H9 (cell line): ENCODE measurements at regions not wholly inside any gene's neighbourhood (a gene's known extent, or its start where the extent isn't known, plus 50 kb on each side); places are given as distances from the start of the nearest gene placed in this dataset.

Experiments used
- DNase-seq: peaks from one replicate; pipeline ENCODE4 v3.0.0-alpha.2; 2017
- H2AFZ ChIP-seq: one replicate; pipeline ENCODE4 v1.6.1; 2013; ENCODE audit warnings: mild to moderate bottlenecking, low read length, control low read depth, moderate library complexity
- H2AK5ac ChIP-seq: 2 replicates; pipeline ENCODE4 v1.6.1; 2013; ENCODE audit warnings: low read length, control low read depth, mixed read lengths; ENCODE audit not compliant: insufficient read length
- H2BK120ac ChIP-seq: one replicate; pipeline ENCODE4 v1.6.1; 2013; ENCODE audit warnings: low read depth, mild to moderate bottlenecking, low read length, control low read depth, inconsistent platforms; ENCODE audit not compliant: poor library complexity, severe bottlenecking
- H2BK12ac ChIP-seq: 2 replicates; pipeline ENCODE4 v1.6.1; 2013; ENCODE audit warnings: low read length, control low read depth, mixed read lengths, low read depth; ENCODE audit not compliant: insufficient read length
- H2BK15ac ChIP-seq: 2 replicates; pipeline ENCODE4 v1.6.1; 2013; ENCODE audit warnings: low read depth, low read length, control low read depth
- H2BK20ac ChIP-seq: one replicate; pipeline ENCODE4 v1.6.1; 2013; ENCODE audit warnings: low read depth, mild to moderate bottlenecking, low read length, control low read depth, inconsistent platforms; ENCODE audit not compliant: poor library complexity, severe bottlenecking
- H2BK5ac ChIP-seq: 2 replicates; pipeline ENCODE4 v1.6.1; 2013; ENCODE audit warnings: low read length, control low read depth, mixed read lengths; ENCODE audit not compliant: insufficient read length
- H3K14ac ChIP-seq: 2 replicates; pipeline ENCODE4 v1.6.1; 2013; ENCODE audit warnings: low read length, control low read depth; ENCODE audit not compliant: insufficient read depth
- H3K18ac ChIP-seq: 2 replicates; pipeline ENCODE4 v1.6.1; 2013; ENCODE audit warnings: low read depth, mild to moderate bottlenecking, mixed read lengths, low read length, control low read depth; ENCODE audit not compliant: insufficient read length
- H3K23ac ChIP-seq: 2 replicates; pipeline ENCODE4 v1.6.1; 2013; ENCODE audit warnings: low read length, control low read depth, mixed read lengths, low read depth; ENCODE audit not compliant: insufficient read length
- H3K23me2 ChIP-seq: 2 replicates; pipeline ENCODE4 v1.6.1; 2013; ENCODE audit warnings: low read depth, mild to moderate bottlenecking, mixed read lengths, low read length, control low read depth; ENCODE audit not compliant: insufficient read length, poor library complexity, severe bottlenecking
- H3K27ac ChIP-seq: 2 replicates; pipeline ENCODE4 v1.5.1; 2013; ENCODE audit warnings: low read length, control low read depth, mixed read lengths, low read depth; ENCODE audit not compliant: insufficient read length
- H3K27me3 ChIP-seq: 2 replicates; pipeline ENCODE4 v1.6.1; 2013; ENCODE audit warnings: low read length, control low read depth, inconsistent platforms; ENCODE audit not compliant: insufficient read depth
- H3K4ac ChIP-seq: 2 replicates; pipeline ENCODE4 v1.6.1; 2013; ENCODE audit warnings: low read depth, mild to moderate bottlenecking, control low read depth, inconsistent platforms, low read length, moderate library complexity
- H3K4me1 ChIP-seq: 2 replicates; pipeline ENCODE4 v1.6.1; 2013; ENCODE audit warnings: low read length, control low read depth, inconsistent platforms; ENCODE audit not compliant: insufficient read depth
- H3K4me2 ChIP-seq: 2 replicates; pipeline ENCODE4 v1.6.1; 2013; ENCODE audit warnings: low read length, control low read depth, mixed read lengths; ENCODE audit not compliant: insufficient read length, insufficient read depth
- H3K56ac ChIP-seq: 2 replicates; pipeline ENCODE4 v1.6.1; 2013; ENCODE audit warnings: low read depth, mild to moderate bottlenecking, mixed read lengths, low read length, control low read depth; ENCODE audit not compliant: insufficient read length
- H3K79me1 ChIP-seq: 2 replicates; pipeline ENCODE4 v1.6.1; 2013; ENCODE audit warnings: low read depth, mild to moderate bottlenecking, moderate library complexity, low read length, control low read depth, inconsistent platforms; ENCODE audit not compliant: insufficient read depth, poor library complexity, severe bottlenecking
- H3K79me2 ChIP-seq: 2 replicates; pipeline ENCODE4 v1.6.1; 2013; ENCODE audit warnings: low read length, control low read depth, inconsistent platforms; ENCODE audit not compliant: insufficient read depth
- H3K9ac ChIP-seq: 2 replicates; pipeline ENCODE4 v1.6.1; 2013; ENCODE audit warnings: low read length, control low read depth, mixed read lengths; ENCODE audit not compliant: insufficient read length; ENCODE audit errors: extremely low read depth
- H3K9me3 ChIP-seq: one replicate; pipeline ENCODE4 v1.6.1; 2013; ENCODE audit warnings: low read depth, low read length, inconsistent platforms; ENCODE audit not compliant: control insufficient read depth
- H3T11ph ChIP-seq: one replicate; pipeline ENCODE4 v1.6.1; 2013; ENCODE audit warnings: mild to moderate bottlenecking, low read length, control low read depth, inconsistent platforms
- H4K20me1 ChIP-seq: one replicate; pipeline ENCODE4 v1.6.1; 2013; ENCODE audit not compliant: control insufficient read depth, insufficient read length, insufficient read depth
- H4K5ac ChIP-seq: 2 replicates; pipeline ENCODE4 v1.6.1; 2013; ENCODE audit warnings: low read depth, mild to moderate bottlenecking, mixed read lengths, low read length, control low read depth; ENCODE audit not compliant: insufficient read length
- H4K8ac ChIP-seq: replicated peaks from 2 replicates; pipeline ENCODE4 v1.6.1; 2013; ENCODE audit warnings: low read length, control low read depth, mixed read lengths, low read depth; ENCODE audit not compliant: insufficient read length
- H4K91ac ChIP-seq: 2 replicates; pipeline ENCODE4 v1.6.1; 2013; ENCODE audit warnings: low read depth, mild to moderate bottlenecking, moderate library complexity, mixed read lengths, low read length, control low read depth; ENCODE audit not compliant: insufficient read length
- H3K27ac Mint-ChIP-seq, 3 experiments: 2 replicates in 2 of 3; 3 replicates in 1 of 3; pipeline ENCODE4 v1.8.0; 2020 to 2021; ENCODE audit warnings: mixed read lengths in 3 of 3, mild to moderate bottlenecking in 1 of 3, moderate library complexity in 1 of 3
- H3K27me3 Mint-ChIP-seq: 2 replicates; pipeline ENCODE4 v1.8.0; 2021; ENCODE audit warnings: low read depth, mild to moderate bottlenecking, moderate library complexity, mixed read lengths
- H3K36me3 Mint-ChIP-seq, 3 experiments: 2 replicates in 2 of 3; 3 replicates in 1 of 3; pipeline ENCODE4 v1.8.0; 2020 to 2021; ENCODE audit warnings: low read depth in 3 of 3, mixed read lengths in 3 of 3; ENCODE audit not compliant: insufficient read depth in 1 of 3
- H3K4me1 Mint-ChIP-seq, 2 experiments: 2 replicates each; pipeline ENCODE4 v1.8.0; 2020; ENCODE audit warnings: mixed read lengths in 2 of 2
- H3K4me3 Mint-ChIP-seq, 2 experiments: 2 replicates in 1 of 2; 3 replicates in 1 of 2; pipeline ENCODE4 v1.8.0; 2020 to 2021; ENCODE audit warnings: mild to moderate bottlenecking in 2 of 2, mixed read lengths in 2 of 2, moderate library complexity in 1 of 2
- H3K9me3 Mint-ChIP-seq, 2 experiments: 2 replicates in 1 of 2; 3 replicates in 1 of 2; pipeline ENCODE4 v1.8.0; 2020; ENCODE audit warnings: mild to moderate bottlenecking in 2 of 2, mixed read lengths in 2 of 2, moderate library complexity in 1 of 2
- WGBS: extraction: QIAGEN DNeasy Blood & Tissue Kit; methylation state at CpG from one replicate; pipeline ENCODE4 v1.1.7; 2013; ENCODE audit warnings: missing lambda C conversion rate, low lambda C conversion rate, mixed read lengths; ENCODE audit not compliant: insufficient read length; ENCODE audit errors: extremely low coverage; 5-methylcytosine and 5-hydroxymethylcytosine counted together
- TF ChIP-seq, protein P1 (sequence below): fragments of 200-600 bp; sonication (generic); conservative IDR thresholded peaks from 3 replicates; pipeline ENCODE4 v1.8.0; 2021; ENCODE audit warnings: antibody characterized with exemption, mild to moderate bottlenecking

DNA sequence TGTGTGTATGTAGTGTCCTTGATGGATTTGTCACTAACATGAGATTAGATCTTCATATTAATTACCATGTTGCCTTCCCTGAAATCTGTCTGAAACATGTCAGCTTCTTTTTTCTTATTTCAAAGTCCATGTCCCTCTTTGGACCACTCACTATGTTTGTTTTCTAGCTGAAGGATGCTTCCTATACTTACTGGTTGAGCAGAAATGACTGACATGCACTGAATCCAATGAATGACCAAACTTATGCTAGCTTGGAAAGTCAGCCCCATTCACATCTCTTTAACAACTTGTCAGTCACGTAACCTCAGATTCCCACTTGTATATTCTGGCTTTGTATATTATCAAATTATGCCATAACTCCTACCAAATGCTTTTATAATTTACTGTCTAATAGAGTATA is 69.9 kb upstream of the STK39 start:
- Histone ChIP-seq H2BK5ac (no peak overlapping the region), H3K4me1 (no peaks in the 10 kb centered on the region; the same call in 1 of the 2 replicates), H3K79me2 (no peaks in the 10 kb centered on the region), H2BK20ac (no peak overlapping the region), H3T11ph (no peak overlapping the region), H2BK120ac (no peak overlapping the region), H3K4ac (no peak overlapping the region), H3K14ac (no peak overlapping the region), H2BK12ac (no peak overlapping the region), H3K9me3 (no peaks in the 10 kb centered on the region), H3K23me2 (no peaks in the 10 kb centered on the region), H3K79me1 (no peaks in the 10 kb centered on the region), H2BK15ac (no peak overlapping the region), H4K5ac (no peak overlapping the region), H3K56ac (no peak overlapping the region), H3K27ac (no peak overlapping the region), H2AK5ac (no peak overlapping the region), H4K8ac (no peak overlapping the region), H4K91ac (no peak overlapping the region), H3K18ac (no peak overlapping the region), H2AFZ (no peak overlapping the region), H3K4me2 (no peak overlapping the region), H3K27me3 (no peaks in the 10 kb centered on the region), H3K9ac (no peak overlapping the region), H4K20me1 (no peaks in the 10 kb centered on the region), H3K23ac (no peak overlapping the region)
- H3K4me1 Mint-ChIP-seq, result peaks cover 6 to 14% of the 10 kb centered on the region in 2 experiments
- WGBS, result no CpG with 5 or more reads among the region's 1 CpG
- TF ChIP-seq, protein P1, sequence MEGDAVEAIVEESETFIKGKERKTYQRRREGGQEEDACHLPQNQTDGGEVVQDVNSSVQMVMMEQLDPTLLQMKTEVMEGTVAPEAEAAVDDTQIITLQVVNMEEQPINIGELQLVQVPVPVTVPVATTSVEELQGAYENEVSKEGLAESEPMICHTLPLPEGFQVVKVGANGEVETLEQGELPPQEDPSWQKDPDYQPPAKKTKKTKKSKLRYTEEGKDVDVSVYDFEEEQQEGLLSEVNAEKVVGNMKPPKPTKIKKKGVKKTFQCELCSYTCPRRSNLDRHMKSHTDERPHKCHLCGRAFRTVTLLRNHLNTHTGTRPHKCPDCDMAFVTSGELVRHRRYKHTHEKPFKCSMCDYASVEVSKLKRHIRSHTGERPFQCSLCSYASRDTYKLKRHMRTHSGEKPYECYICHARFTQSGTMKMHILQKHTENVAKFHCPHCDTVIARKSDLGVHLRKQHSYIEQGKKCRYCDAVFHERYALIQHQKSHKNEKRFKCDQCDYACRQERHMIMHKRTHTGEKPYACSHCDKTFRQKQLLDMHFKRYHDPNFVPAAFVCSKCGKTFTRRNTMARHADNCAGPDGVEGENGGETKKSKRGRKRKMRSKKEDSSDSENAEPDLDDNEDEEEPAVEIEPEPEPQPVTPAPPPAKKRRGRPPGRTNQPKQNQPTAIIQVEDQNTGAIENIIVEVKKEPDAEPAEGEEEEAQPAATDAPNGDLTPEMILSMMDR, result no peak
- peaks cover 0 to 5% of the 10 kb centered on the region in 2 experiments; a peak in 1 of 5 replicates for H3K9me3 Mint-ChIP-seq
- H3K36me3 Mint-ChIP-seq, result no peaks in the 10 kb centered on the region; a peak in 1 of 7 replicates
- no peak overlapping the region for H3K27ac Mint-ChIP-seq
- DNase-seq, result no peak
- no peaks in the 10 kb centered on the region; the same call in 1 of the 2 replicates for H3K27me3 Mint-ChIP-seq
- H3K4me3 Mint-ChIP-seq, result no peak overlapping the region
